Smooth muscle cell (in vitro differentiated cells): ENCODE measurements at regions not wholly inside any gene's neighbourhood (a gene's known extent, or its start where the extent isn't known, plus 50 kb on each side); places are given as distances from the start of the nearest gene placed in this dataset.

Experiments
- DNase-seq: peaks from one replicate; lab custom pipeline; 2025; ENCODE audit not compliant: unreplicated experiment; lab: John Stamatoyannopoulos, UW
- H2AFZ ChIP-seq: fragments of 200-600 bp; sonication (generic); 2 replicates; pipeline ENCODE4 v1.6.0; 2016; ENCODE audit warnings: antibody characterized with exemption, low read depth, mild to moderate bottlenecking
- H3F3A ChIP-seq: fragments of 200-600 bp; sonication (generic); 2 replicates; pipeline ENCODE4 v1.6.0; 2017; ENCODE audit warnings: antibody characterized with exemption, low read depth
- H3K27ac ChIP-seq: fragments of 200-600 bp; sonication (generic); 2 replicates; pipeline ENCODE4 v1.5.1; 2016; ENCODE audit warnings: low read depth, mild to moderate bottlenecking
- H3K27me3 ChIP-seq: fragments of 200-600 bp; sonication (generic); 2 replicates; pipeline ENCODE4 v1.6.1; 2016; ENCODE audit warnings: low read depth, mild to moderate bottlenecking
- H3K36me3 ChIP-seq: fragments of 200-600 bp; sonication (generic); 2 replicates; pipeline ENCODE4 v1.5.1; 2016; ENCODE audit warnings: low read depth
- H3K4me1 ChIP-seq: fragments of 200-600 bp; sonication (generic); 2 replicates; pipeline ENCODE4 v1.5.1; 2016; ENCODE audit warnings: low read depth
- H3K4me2 ChIP-seq: fragments of 200-600 bp; sonication (generic); 2 replicates; pipeline ENCODE4 v1.6.0; 2016; ENCODE audit warnings: mild to moderate bottlenecking
- H3K4me3 ChIP-seq: fragments of 200-600 bp; sonication (generic); 2 replicates; pipeline ENCODE4 v1.5.1; 2016; ENCODE audit warnings: mild to moderate bottlenecking
- H3K79me2 ChIP-seq: fragments of 200-600 bp; sonication (generic); 2 replicates; pipeline ENCODE4 v1.6.0; 2016; ENCODE audit warnings: low read depth, mild to moderate bottlenecking
- H3K9ac ChIP-seq: fragments of 200-600 bp; sonication (generic); 2 replicates; pipeline ENCODE4 v1.6.0; 2016; ENCODE audit warnings: low read depth
- H3K9me3 ChIP-seq: fragments of 200-600 bp; sonication (generic); replicated peaks from 2 replicates; pipeline ENCODE4 v1.5.1; 2016; ENCODE audit warnings: low read depth
- H4K20me1 ChIP-seq: fragments of 200-600 bp; sonication (generic); 2 replicates; pipeline ENCODE4 v1.6.0; 2016; ENCODE audit warnings: low read depth
- whole genome bisulfite sequencing: methylation state at CpG from one replicate; pipeline ENCODE4 v1.1.7; 2016; ENCODE audit warnings: low lambda C conversion rate; 5-methylcytosine and 5-hydroxymethylcytosine counted together
- TF ChIP-seq, protein P1 (sequence below): fragments of 200-600 bp; sonication (generic); IDR thresholded peaks from 2 replicates; pipeline ENCODE4 v1.5.1; 2017; ENCODE audit warnings: borderline replicate concordance, mild to moderate bottlenecking, antibody characterized with exemption; ENCODE audit not compliant: insufficient read depth, poor library complexity, severe bottlenecking

- no peaks in the 10 kb centered on the region for H3K9me3 ChIP-seq
These were observed 243.8 kb upstream of the IRAK1BP1 start for GRCh38 chr6:78623554-78623953.

GRCh38 chr6:78629154-78629721 is 238.1 kb upstream of the IRAK1BP1 start:
- no peaks in the 10 kb centered on the region for H3K4me1 ChIP-seq
- no peak overlapping the region for H3K4me2 ChIP-seq
- no peak overlapping the region for H3K9ac ChIP-seq
- no peak overlapping the region for H2AFZ ChIP-seq
- H3K9me3 ChIP-seq, result no peaks in the 10 kb centered on the region
- no peak overlapping the region for H3K4me3 ChIP-seq
- 81% methylated on average over 27 of the region's 27 CpGs for WGBS
- H4K20me1 ChIP-seq, result no peaks in the 10 kb centered on the region
- no peaks in the 10 kb centered on the region for H3F3A ChIP-seq
- no peaks in the 10 kb centered on the region for H3K36me3 ChIP-seq
- no peaks in the 10 kb centered on the region for H3K79me2 ChIP-seq
- TF ChIP-seq, protein P1, sequence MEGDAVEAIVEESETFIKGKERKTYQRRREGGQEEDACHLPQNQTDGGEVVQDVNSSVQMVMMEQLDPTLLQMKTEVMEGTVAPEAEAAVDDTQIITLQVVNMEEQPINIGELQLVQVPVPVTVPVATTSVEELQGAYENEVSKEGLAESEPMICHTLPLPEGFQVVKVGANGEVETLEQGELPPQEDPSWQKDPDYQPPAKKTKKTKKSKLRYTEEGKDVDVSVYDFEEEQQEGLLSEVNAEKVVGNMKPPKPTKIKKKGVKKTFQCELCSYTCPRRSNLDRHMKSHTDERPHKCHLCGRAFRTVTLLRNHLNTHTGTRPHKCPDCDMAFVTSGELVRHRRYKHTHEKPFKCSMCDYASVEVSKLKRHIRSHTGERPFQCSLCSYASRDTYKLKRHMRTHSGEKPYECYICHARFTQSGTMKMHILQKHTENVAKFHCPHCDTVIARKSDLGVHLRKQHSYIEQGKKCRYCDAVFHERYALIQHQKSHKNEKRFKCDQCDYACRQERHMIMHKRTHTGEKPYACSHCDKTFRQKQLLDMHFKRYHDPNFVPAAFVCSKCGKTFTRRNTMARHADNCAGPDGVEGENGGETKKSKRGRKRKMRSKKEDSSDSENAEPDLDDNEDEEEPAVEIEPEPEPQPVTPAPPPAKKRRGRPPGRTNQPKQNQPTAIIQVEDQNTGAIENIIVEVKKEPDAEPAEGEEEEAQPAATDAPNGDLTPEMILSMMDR, result no peak
- H3K27me3 ChIP-seq, result no peaks in the 10 kb centered on the region
- no peak for DNase-seq
- H3K27ac ChIP-seq, result no peak overlapping the region

More at GRCh38 chr6:78623554-78623953, 243.8 kb upstream of the IRAK1BP1 start:
- no peaks in the 10 kb centered on the region for H3F3A ChIP-seq
- no peaks in the 10 kb centered on the region for H3K4me1 ChIP-seq
- TF ChIP-seq, protein P1, result no peak
- H3K4me2 ChIP-seq, result no peak overlapping the region
- DNase-seq, result no peak
- H3K36me3 ChIP-seq, result no peaks in the 10 kb centered on the region
- no peak overlapping the region for H3K9ac ChIP-seq
- H3K79me2 ChIP-seq, result no peaks in the 10 kb centered on the region
- H2AFZ ChIP-seq, result no peak overlapping the region
- no peak overlapping the region for H3K27ac ChIP-seq
- H4K20me1 ChIP-seq, result no peaks in the 10 kb centered on the region
- H3K27me3 ChIP-seq, result no peaks in the 10 kb centered on the region
- H3K4me3 ChIP-seq, result no peak overlapping the region

- H3K9ac ChIP-seq, result no peak overlapping the region
- H3K27ac ChIP-seq, result no peak overlapping the region
- WGBS, result 93% methylated on average over 22 of the region's 22 CpGs
- H4K20me1 ChIP-seq, result no peaks in the 10 kb centered on the region
- H3K4me1 ChIP-seq, result no peaks in the 10 kb centered on the region
- TF ChIP-seq, protein P1, result no peak
- no peaks in the 10 kb centered on the region for H3K27me3 ChIP-seq
- no peaks in the 10 kb centered on the region for H3K9me3 ChIP-seq
- H3K79me2 ChIP-seq, result no peaks in the 10 kb centered on the region
- H3F3A ChIP-seq, result no peaks in the 10 kb centered on the region
- H2AFZ ChIP-seq, result no peak overlapping the region
- no peak overlapping the region for H3K4me3 ChIP-seq
- no peak for DNase-seq
- no peak overlapping the region for H3K4me2 ChIP-seq
- H3K36me3 ChIP-seq, result no peaks in the 10 kb centered on the region
These were observed 237.5 kb upstream of the IRAK1BP1 start for GRCh38 chr6:78629836-78630235.

DNA sequence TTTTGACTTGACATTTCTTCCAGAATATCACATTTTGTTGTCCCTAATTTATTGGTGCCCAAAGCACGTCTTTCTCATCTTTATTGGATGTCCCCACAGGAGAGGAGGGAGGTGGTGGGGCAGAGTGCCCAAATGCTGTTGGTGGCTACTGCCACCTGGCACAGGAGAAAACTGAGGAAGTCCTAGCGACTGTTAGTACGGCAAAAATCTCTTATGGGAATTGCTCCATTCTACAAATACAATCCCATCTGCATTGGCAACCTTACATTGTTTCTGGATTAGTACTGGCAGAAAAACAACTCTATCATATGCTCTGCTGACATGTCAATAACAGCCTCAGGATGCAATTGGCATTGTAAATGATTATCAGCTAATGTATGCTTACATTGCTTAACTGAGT is 235.4 kb upstream of the IRAK1BP1 start:
- H3K4me1 ChIP-seq, result no peaks in the 10 kb centered on the region
- no peaks in the 10 kb centered on the region for H3K27me3 ChIP-seq
- H3K79me2 ChIP-seq, result no peaks in the 10 kb centered on the region
- no peaks in the 10 kb centered on the region for H4K20me1 ChIP-seq
- TF ChIP-seq, protein P1, result no peak
- no peaks in the 10 kb centered on the region for H3F3A ChIP-seq
- no peak overlapping the region for H3K9ac ChIP-seq
- DNase-seq, result no peak
- 56% methylated on average over 3 of the region's 3 CpGs for WGBS
- H3K4me3 ChIP-seq, result no peak overlapping the region
- H3K36me3 ChIP-seq, result no peaks in the 10 kb centered on the region
- no peak overlapping the region for H2AFZ ChIP-seq
- no peak overlapping the region for H3K27ac ChIP-seq
- no peak overlapping the region for H3K4me2 ChIP-seq
- no peaks in the 10 kb centered on the region for H3K9me3 ChIP-seq
